AG10803 (cell line): ENCODE measurements at regions not wholly inside any gene's neighbourhood (a gene's known extent, or its start where the extent isn't known, plus 50 kb on each side); places are given as distances from the start of the nearest gene placed in this dataset.

Experiments used
- DNase-seq: peaks from one replicate; pipeline ENCODE4 v3.0.0; 2010; ENCODE audit warnings: low read depth
- H3K4me3 ChIP-seq: 2 replicates; pipeline ENCODE4 v1.5.1; 2011; ENCODE audit warnings: mild to moderate bottlenecking, low read length, control low read depth
- CTCF ChIP-seq: conservative IDR thresholded peaks from 2 replicates; pipeline ENCODE4 v1.5.1; 2011; ENCODE audit warnings: mild to moderate bottlenecking, low read length, control low read depth, inconsistent platforms

GRCh38 chr11:116180806-116181600 lies 591.8 kb downstream of the BUD13 start:
- TF ChIP-seq CTCF = no peak
- no peak overlapping the region for H3K4me3 ChIP-seq
- DNase-seq = no peak

GRCh38 chr11:116179401-116179800 lies 593.4 kb downstream of the BUD13 start:
- no peak for TF ChIP-seq CTCF

GRCh38 chr11:116177521-116178210 lies 595.1 kb downstream of the BUD13 start:
- DNase-seq = no peak
- TF ChIP-seq CTCF = no peak

More at GRCh38 chr11:116179401-116179800, 593.4 kb downstream of the BUD13 start:
- H3K4me3 ChIP-seq = no peak overlapping the region
- DNase-seq = no peak

GRCh38 chr11:116176484-116177005 lies 596.2 kb downstream of the BUD13 start:
- no peak for TF ChIP-seq CTCF
- DNase-seq = no peak
- no peak overlapping the region for H3K4me3 ChIP-seq

More at GRCh38 chr11:116177521-116178210, 595.1 kb downstream of the BUD13 start:
- H3K4me3 ChIP-seq = no peak overlapping the region

GRCh38 chr11:116175707-116176106 lies 597.1 kb downstream of the BUD13 start:
- no peak for TF ChIP-seq CTCF
- no peak for DNase-seq
- H3K4me3 ChIP-seq = no peak overlapping the region

GRCh38 chr11:116173941-116174911 lies 598.6 kb downstream of the BUD13 start:
- DNase-seq = no peak
- TF ChIP-seq CTCF = no peak
- no peak overlapping the region for H3K4me3 ChIP-seq
